RCC 7860 (cell line): ENCODE measurements at regions not wholly inside any gene's neighbourhood (a gene's known extent, or its start where the extent isn't known, plus 50 kb on each side); places are given as distances from the start of the nearest gene placed in this dataset.

Source experiments
- DNase-seq: peaks from one replicate; pipeline ENCODE4 v3.0.0-alpha.2; 2015; ENCODE audit warnings: low spot score
- FAIRE-seq: peaks from 2 replicates; lab custom pipeline; 2012; peaks lifted over from hg19 to GRCh38; lab: Jason Lieb, UNC

DNA sequence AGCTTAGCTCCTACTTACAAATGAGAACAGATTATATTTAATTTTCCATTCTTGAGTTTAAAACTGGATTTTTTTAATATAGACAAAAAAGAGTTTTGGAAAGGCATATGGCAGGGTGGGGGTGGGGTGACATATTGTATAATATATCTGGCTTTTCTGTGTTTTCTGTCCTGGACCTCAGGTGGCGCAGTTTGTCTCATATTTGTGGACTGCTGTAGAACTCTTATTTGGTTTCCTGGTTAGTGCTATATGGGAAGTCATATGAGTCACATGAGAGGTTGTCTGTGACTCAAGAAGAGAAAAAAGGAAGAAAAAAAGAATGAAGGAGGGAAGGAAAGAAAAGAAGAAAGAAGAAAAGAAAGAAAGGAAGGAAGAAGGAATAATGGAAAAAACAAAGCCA is 131.8 kb downstream of the CLVS2 start:
- no peak for FAIRE-seq
- DNase-seq, result peak; percentile 4

DNA sequence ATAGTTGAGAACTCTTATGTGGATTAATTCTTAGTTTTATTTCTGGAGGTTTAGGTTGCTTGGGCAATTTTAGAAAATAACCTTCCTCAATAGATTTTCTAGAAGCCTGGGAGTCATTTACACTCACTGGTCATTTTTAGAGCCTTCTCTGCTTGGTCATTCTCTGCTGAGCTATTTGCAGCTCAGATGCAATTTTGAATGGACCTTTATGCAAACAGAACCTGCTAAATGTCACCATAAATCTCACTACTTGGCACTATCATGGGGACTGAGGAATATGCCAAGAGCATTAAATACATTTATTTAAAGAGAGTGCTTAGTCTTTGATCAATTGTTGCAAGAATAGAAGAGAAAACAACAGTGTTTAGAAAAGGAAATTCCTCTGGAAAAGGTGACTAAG is 154.0 kb downstream of the CLVS2 start:
- FAIRE-seq (no peak), DNase-seq (no peak)

DNA sequence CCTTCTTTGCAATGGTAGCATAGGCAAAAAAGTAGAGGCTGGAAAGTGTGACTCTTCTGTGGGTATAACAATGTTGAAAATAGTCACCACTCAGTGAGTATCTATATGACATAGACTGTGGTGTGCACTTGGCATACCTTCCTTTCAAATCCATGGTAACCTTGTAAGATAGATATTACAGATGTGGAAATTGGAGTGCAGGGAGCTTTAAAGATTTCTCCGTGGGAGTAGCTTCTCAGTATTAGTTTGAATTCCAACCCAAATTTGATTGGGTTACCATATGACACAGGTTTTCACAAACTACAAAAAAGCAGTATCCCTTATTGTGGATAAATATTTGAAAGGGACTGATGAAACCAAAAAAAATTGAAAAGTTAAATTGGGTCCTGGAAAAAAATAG is 163.8 kb downstream of the CLVS2 start:
- FAIRE-seq (no peak), DNase-seq (no peak)
